ENCODE measurements at regions not wholly inside any gene's neighbourhood (a gene's known extent, or its start where the extent isn't known, plus 50 kb on each side); places are given as distances from the start of the nearest gene placed in this dataset.

DNA sequence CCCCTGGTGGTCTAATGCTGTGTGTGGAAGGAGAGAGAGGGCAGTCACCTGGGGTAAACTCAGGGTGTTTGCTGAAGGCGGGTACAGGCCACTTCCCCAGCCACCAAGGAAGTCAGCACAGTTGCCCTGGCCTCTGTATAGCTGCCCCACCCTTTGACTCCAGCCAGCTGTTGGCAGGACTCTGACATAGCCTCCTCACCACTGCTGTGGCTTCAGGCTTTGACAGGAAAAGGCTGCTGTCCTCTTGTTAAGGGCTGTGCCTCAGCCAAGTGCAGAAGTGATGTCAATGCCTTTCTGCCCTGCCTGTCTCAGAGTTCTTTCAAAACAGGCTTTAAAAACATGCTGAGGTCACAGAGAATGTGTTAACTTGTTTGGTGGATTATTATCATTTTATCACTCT lies 487.2 kb upstream of the KLF4 start:
- ChIA-PET POLR2A (no interaction called here), CTCF (no interaction called here)
- H3K27ac ChIP-seq (ENCODE audit: extremely low read depth, low read depth, low read length): no peak overlapping the region
- H3K4me3 ChIP-seq (ENCODE audit: low read depth, low read length): no peak overlapping the region
- TF ChIP-seq ZNF239 (tag by site-specific recombination; IDR thresholded peaks at IDR 0.05) (no peak), KLF1 (tag by site-specific recombination; IDR thresholded peaks at IDR 0.05) (no peak), ZNF391 (tag by site-specific recombination; IDR thresholded peaks at IDR 0.05; ENCODE audit: borderline replicate concordance, low read depth) (no peak), EGR2 (tag by site-specific recombination; IDR thresholded peaks at IDR 0.05; ENCODE audit: low read depth) (no peak), ZBTB17 (tag by site-specific recombination; IDR thresholded peaks at IDR 0.05) (no peak), ZNF660 (tag by site-specific recombination; IDR thresholded peaks at IDR 0.05) (no peak), ZBTB8A (tag by site-specific recombination; IDR thresholded peaks at IDR 0.05) (no peak), ZNF654 (tag by site-specific recombination; IDR thresholded peaks at IDR 0.05; ENCODE audit: low read depth) (no peak), ZNF211 (tag by site-specific recombination; IDR thresholded peaks at IDR 0.05; ENCODE audit: low read depth) (no peak)
- TF ChIP-seq, protein P1, sequence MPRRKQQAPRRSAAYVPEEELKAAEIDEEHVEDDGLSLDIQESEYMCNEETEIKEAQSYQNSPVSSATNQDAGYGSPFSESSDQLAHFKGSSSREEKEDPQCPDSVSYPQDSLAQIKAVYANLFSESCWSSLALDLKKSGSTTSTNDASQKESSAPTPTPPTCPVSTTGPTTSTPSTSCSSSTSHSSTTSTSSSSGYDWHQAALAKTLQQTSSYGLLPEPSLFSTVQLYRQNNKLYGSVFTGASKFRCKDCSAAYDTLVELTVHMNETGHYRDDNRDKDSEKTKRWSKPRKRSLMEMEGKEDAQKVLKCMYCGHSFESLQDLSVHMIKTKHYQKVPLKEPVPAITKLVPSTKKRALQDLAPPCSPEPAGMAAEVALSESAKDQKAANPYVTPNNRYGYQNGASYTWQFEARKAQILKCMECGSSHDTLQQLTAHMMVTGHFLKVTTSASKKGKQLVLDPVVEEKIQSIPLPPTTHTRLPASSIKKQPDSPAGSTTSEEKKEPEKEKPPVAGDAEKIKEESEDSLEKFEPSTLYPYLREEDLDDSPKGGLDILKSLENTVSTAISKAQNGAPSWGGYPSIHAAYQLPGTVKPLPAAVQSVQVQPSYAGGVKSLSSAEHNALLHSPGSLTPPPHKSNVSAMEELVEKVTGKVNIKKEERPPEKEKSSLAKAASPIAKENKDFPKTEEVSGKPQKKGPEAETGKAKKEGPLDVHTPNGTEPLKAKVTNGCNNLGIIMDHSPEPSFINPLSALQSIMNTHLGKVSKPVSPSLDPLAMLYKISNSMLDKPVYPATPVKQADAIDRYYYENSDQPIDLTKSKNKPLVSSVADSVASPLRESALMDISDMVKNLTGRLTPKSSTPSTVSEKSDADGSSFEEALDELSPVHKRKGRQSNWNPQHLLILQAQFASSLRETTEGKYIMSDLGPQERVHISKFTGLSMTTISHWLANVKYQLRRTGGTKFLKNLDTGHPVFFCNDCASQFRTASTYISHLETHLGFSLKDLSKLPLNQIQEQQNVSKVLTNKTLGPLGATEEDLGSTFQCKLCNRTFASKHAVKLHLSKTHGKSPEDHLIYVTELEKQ (tag by site-specific recombination; IDR thresholded peaks at IDR 0.05; ENCODE audit: borderline replicate concordance): no peak
- no peaks in the 10 kb centered on the region for H3K36me3 ChIP-seq (ENCODE audit: control insufficient read depth in 2 of 2, insufficient read depth in 1 of 2, low read length in 2 of 2)
- H3K9me3 ChIP-seq (ENCODE audit: control insufficient read depth, insufficient read depth, low read depth, low read length): no peaks in the 10 kb centered on the region
- no peaks in the 10 kb centered on the region for H3K4me1 ChIP-seq (ENCODE audit: control insufficient read depth, insufficient read depth, low read length)

DNA sequence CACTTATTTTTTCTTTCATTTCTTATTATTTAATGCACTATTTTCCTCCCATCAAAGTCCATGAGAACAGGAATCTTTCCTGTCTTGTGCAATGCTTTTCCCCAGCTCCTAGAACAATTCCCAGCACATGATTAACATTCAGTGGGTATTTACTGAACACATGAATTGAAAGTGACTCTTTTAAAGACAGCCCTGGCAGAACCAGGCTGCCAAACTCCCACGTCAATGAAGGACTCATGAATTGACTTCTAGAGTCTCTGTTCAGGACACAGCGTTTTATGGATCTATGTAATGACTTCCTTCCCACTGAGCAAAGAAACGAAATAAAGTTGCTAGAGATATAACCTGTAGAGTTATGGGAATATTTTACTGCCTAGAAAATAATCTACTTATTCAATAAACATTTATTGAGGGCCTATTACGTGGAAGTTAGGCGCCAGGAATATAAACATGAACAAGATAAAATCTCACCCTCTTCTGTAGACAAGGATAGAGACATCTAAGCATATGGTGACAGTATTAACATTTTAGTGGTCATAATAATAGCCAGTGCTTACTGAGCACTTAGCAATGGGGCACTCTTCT lies 485.9 kb upstream of the KLF4 start:
- POLR2A ChIA-PET: no interaction called here
- CTCF ChIA-PET: no interaction called here

DNA sequence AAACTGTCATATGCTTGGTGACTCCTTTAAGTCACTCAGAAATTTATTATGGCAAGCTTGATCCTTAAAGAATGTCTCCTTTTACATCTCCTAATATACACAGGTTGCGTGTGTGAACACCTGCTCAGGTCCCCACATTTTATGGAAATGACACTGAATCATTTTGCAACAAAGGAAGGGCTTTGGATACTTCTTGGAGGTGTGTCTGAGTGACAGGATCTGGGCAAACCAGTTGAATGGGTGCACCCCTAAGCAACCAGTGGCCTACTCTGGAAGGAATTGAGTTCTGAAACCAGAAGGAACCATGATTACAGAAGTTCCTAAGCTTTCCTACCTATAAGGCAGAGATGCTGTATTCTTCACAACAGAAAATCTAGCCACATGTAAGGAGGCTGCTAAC lies 483.9 kb upstream of the KLF4 start:
- CTCF ChIA-PET: no interaction called here
- H3K4me3 ChIP-seq (ENCODE audit: low read depth, low read length): no peak overlapping the region
- no peak overlapping the region for H3K27ac ChIP-seq (ENCODE audit: extremely low read depth, low read depth, low read length)
- POLR2A ChIA-PET: interaction anchor here (0.7 kb wide), 2 partner anchors 41 to 242 kb away, joined by 9 to 13 read pairs; no protein-coding TSS in a partner anchor
- no peaks in the 10 kb centered on the region for H3K36me3 ChIP-seq (ENCODE audit: control insufficient read depth in 2 of 2, insufficient read depth in 1 of 2, low read length in 2 of 2)
- no peaks in the 10 kb centered on the region for H3K4me1 ChIP-seq (ENCODE audit: control insufficient read depth, insufficient read depth, low read length)
- H3K9me3 ChIP-seq (ENCODE audit: control insufficient read depth, insufficient read depth, low read depth, low read length): no peaks in the 10 kb centered on the region
- TF ChIP-seq GLI4 (tag by site-specific recombination; IDR thresholded peaks at IDR 0.05): no peak
- no peak for TF ChIP-seq ZNF16 (tag by site-specific recombination; IDR thresholded peaks at IDR 0.05; ENCODE audit: low read depth)
- TF ChIP-seq, protein P2, sequence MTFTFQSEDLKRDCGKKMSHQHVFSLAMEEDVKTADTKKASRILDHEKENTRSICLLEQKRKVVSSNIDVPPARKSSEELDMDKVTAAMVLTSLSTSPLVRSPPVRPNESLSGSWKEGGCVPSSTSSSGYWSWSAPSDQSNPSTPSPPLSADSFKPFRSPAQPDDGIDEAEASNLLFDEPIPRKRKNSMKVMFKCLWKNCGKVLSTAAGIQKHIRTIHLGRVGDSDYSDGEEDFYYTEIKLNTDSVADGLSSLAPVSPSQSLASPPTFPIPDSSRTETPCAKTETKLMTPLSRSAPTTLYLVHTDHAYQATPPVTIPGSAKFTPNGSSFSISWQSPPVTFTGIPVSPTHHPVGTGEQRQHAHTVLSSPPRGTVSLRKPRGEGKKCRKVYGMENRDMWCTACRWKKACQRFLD (tag by site-specific recombination; IDR thresholded peaks at IDR 0.05): no peak
- no peak for TF ChIP-seq ZNF292 (tag by site-specific recombination; IDR thresholded peaks at IDR 0.05; ENCODE audit: borderline replicate concordance, low read depth)
- TF ChIP-seq ZBTB7A (tag by site-specific recombination; IDR thresholded peaks at IDR 0.05; ENCODE audit: low read depth): no peak
- TF ChIP-seq KLF9 (tag by site-specific recombination; IDR thresholded peaks at IDR 0.05; ENCODE audit: low read depth): no peak
- TF ChIP-seq, protein P3, sequence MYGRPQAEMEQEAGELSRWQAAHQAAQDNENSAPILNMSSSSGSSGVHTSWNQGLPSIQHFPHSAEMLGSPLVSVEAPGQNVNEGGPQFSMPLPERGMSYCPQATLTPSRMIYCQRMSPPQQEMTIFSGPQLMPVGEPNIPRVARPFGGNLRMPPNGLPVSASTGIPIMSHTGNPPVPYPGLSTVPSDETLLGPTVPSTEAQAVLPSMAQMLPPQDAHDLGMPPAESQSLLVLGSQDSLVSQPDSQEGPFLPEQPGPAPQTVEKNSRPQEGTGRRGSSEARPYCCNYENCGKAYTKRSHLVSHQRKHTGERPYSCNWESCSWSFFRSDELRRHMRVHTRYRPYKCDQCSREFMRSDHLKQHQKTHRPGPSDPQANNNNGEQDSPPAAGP (tag by site-specific recombination; IDR thresholded peaks at IDR 0.05): no peak
- no peak for TF ChIP-seq ZFP41 (tag by site-specific recombination; IDR thresholded peaks at IDR 0.05; ENCODE audit: borderline replicate concordance)
- no peak for TF ChIP-seq SP2 (tag by site-specific recombination; IDR thresholded peaks at IDR 0.05)
- TF ChIP-seq, protein P4, sequence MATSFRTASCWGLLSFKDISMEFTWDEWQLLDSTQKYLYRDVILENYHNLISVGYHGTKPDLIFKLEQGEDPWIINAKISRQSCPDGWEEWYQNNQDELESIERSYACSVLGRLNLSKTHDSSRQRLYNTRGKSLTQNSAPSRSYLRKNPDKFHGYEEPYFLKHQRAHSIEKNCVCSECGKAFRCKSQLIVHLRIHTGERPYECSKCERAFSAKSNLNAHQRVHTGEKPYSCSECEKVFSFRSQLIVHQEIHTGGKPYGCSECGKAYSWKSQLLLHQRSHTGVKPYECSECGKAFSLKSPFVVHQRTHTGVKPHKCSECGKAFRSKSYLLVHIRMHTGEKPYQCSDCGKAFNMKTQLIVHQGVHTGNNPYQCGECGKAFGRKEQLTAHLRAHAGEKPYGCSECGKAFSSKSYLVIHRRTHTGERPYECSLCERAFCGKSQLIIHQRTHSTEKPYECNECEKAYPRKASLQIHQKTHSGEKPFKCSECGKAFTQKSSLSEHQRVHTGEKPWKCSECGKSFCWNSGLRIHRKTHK (tag by site-specific recombination; IDR thresholded peaks at IDR 0.05): no peak
- TF ChIP-seq ZNF785 (tag by site-specific recombination; IDR thresholded peaks at IDR 0.05): no peak
- no peak for TF ChIP-seq ZSCAN30 (tag by site-specific recombination; IDR thresholded peaks at IDR 0.05)

More for the DNA sequence above, 485.9 kb upstream of the KLF4 start:
- H3K9me3 ChIP-seq (ENCODE audit: control insufficient read depth, insufficient read depth, low read depth, low read length): no peaks in the 10 kb centered on the region
- no peaks in the 10 kb centered on the region for H3K4me1 ChIP-seq (ENCODE audit: control insufficient read depth, insufficient read depth, low read length)
- no peaks in the 10 kb centered on the region for H3K36me3 ChIP-seq (ENCODE audit: control insufficient read depth in 2 of 2, insufficient read depth in 1 of 2, low read length in 2 of 2)
- H3K4me3 ChIP-seq (ENCODE audit: low read depth, low read length): no peak overlapping the region
- no peak overlapping the region for H3K27ac ChIP-seq (ENCODE audit: extremely low read depth, low read depth, low read length)
- no peak for TF ChIP-seq ZNF776 (tag by site-specific recombination; IDR thresholded peaks at IDR 0.05; ENCODE audit: borderline replicate concordance)
- TF ChIP-seq ZNF366 (tag by site-specific recombination; conservative IDR thresholded peaks at IDR 0.05): no peak
- no peak for TF ChIP-seq ZNF629 (tag by site-specific recombination; IDR thresholded peaks at IDR 0.05)
- TF ChIP-seq OSR2 (tag by site-specific recombination; IDR thresholded peaks at IDR 0.05): no peak
- TF ChIP-seq ZNF138 (tag by site-specific recombination; IDR thresholded peaks at IDR 0.05; ENCODE audit: borderline replicate concordance): no peak
